Prostate gland (tissue), 2 donors: ENCODE measurements at regions not wholly inside any gene's neighbourhood (a gene's known extent, or its start where the extent isn't known, plus 50 kb on each side); places are given as distances from the start of the nearest gene placed in this dataset.

ENCODE experiments used
- CTCF ChIP-seq, 4 experiments: fragments of 200-600 bp in 2 of 4; fragments of 450-650 bp in 2 of 4; sonication (generic) in 2 of 4; IDR thresholded peaks; 1 replicate in 3 of 4; 2 replicates in 1 of 4; pipeline ENCODE4 v1.5.1; 2016 to 2019; ENCODE audit warnings: antibody characterized with exemption in 4 of 4, mild to moderate bottlenecking in 2 of 4, moderate library complexity in 2 of 4
- POLR2A ChIP-seq: fragments of 450-650 bp; IDR thresholded peaks from one replicate; pipeline ENCODE4 v1.6.1; 2016; ENCODE audit warnings: antibody characterized with exemption, mild to moderate bottlenecking
- POLR2AphosphoS5 ChIP-seq: sonication (generic); formaldehyde crosslinking; IDR thresholded peaks from one replicate; pipeline ENCODE4 v1.6.1; 2017; ENCODE audit warnings: antibody characterized with exemption

- no peak for TF ChIP-seq CTCF (IDR thresholded peaks at IDR 0.05)
- TF ChIP-seq POLR2A = no peak
- no peak for TF ChIP-seq POLR2AphosphoS5
Measured at GRCh38 chr4:178448372-178449035, 1006.3 kb upstream of the AGA start.
